ENCODE measurements at regions not wholly inside any gene's neighbourhood (a gene's known extent, or its start where the extent isn't known, plus 50 kb on each side); places are given as distances from the start of the nearest gene placed in this dataset.

DNA sequence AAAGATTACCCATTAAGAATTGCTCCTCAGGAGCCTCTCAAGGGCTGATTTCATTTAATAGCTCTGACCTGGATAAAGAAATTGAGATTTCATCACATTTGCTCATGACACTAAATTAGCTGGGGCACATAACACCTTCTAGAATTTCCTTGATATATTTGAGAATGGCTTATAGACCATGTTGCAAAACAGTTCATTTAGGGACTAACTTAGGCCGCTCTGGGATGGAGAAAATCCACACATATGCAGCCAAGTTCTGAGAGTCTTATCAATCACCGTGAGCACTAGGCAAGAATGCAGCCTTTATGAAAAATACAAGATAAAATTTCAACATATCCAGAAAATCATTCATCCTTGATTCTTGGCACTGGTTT is 91.0 kb upstream of the MCHR2 start:
- TF ChIP-seq, protein P1, sequence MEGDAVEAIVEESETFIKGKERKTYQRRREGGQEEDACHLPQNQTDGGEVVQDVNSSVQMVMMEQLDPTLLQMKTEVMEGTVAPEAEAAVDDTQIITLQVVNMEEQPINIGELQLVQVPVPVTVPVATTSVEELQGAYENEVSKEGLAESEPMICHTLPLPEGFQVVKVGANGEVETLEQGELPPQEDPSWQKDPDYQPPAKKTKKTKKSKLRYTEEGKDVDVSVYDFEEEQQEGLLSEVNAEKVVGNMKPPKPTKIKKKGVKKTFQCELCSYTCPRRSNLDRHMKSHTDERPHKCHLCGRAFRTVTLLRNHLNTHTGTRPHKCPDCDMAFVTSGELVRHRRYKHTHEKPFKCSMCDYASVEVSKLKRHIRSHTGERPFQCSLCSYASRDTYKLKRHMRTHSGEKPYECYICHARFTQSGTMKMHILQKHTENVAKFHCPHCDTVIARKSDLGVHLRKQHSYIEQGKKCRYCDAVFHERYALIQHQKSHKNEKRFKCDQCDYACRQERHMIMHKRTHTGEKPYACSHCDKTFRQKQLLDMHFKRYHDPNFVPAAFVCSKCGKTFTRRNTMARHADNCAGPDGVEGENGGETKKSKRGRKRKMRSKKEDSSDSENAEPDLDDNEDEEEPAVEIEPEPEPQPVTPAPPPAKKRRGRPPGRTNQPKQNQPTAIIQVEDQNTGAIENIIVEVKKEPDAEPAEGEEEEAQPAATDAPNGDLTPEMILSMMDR (conservative IDR thresholded peaks at IDR 0.05 in 1 of 2, IDR thresholded peaks at IDR 0.05 in 1 of 2; ENCODE audit: extremely low read depth in 1 of 2, insufficient read depth in 1 of 2, low read depth in 1 of 2, low read length in 2 of 2), result no peak
- no peak for TF ChIP-seq EZH2 (IDR thresholded peaks at IDR 0.05; ENCODE audit: borderline replicate concordance, low read length)
